ENCODE measurements at regions not wholly inside any gene's neighbourhood (a gene's known extent, or its start where the extent isn't known, plus 50 kb on each side); places are given as distances from the start of the nearest gene placed in this dataset.

- H3K27ac ChIP-seq (ENCODE audit: poor library complexity, severe bottlenecking), result no peak overlapping the region
- no peak for DNase-seq (ENCODE audit: low spot score)
- TF ChIP-seq CTCF (IDR thresholded peaks at IDR 0.05; ENCODE audit: poor library complexity, severe bottlenecking), result no peak
- H3K27me3 ChIP-seq (ENCODE audit: insufficient read depth, poor library complexity, severe bottlenecking), result no peaks in the 10 kb centered on the region
- H3K36me3 ChIP-seq (ENCODE audit: low read depth), result no peaks in the 10 kb centered on the region
- H3K4me1 ChIP-seq (ENCODE audit: insufficient read depth, poor library complexity, severe bottlenecking), result no peaks in the 10 kb centered on the region
- ATAC-seq (ENCODE audit: low read depth), result no peak
- H3K9me3 ChIP-seq (ENCODE audit: severe bottlenecking), result no peaks in the 10 kb centered on the region
- no peak overlapping the region for H3K4me3 ChIP-seq (ENCODE audit: severe bottlenecking)
Observed at GRCh38 chr5:147170603-147171002, 64.2 kb upstream of the STK32A start.

- DNase-seq (ENCODE audit: low spot score) (no peak), ATAC-seq (ENCODE audit: low read depth) (no peak)
- H3K4me3 ChIP-seq (ENCODE audit: severe bottlenecking), result no peak overlapping the region
- TF ChIP-seq CTCF (IDR thresholded peaks at IDR 0.05; ENCODE audit: poor library complexity, severe bottlenecking), result no peak
- H3K9me3 ChIP-seq (ENCODE audit: severe bottlenecking), result no peaks in the 10 kb centered on the region
- no peaks in the 10 kb centered on the region for H3K27me3 ChIP-seq (ENCODE audit: insufficient read depth, poor library complexity, severe bottlenecking)
- H3K27ac ChIP-seq (ENCODE audit: poor library complexity, severe bottlenecking), result no peak overlapping the region
- H3K4me1 ChIP-seq (ENCODE audit: insufficient read depth, poor library complexity, severe bottlenecking), result no peaks in the 10 kb centered on the region
- H3K36me3 ChIP-seq (ENCODE audit: low read depth), result no peaks in the 10 kb centered on the region
Observed at GRCh38 chr5:147174671-147175265, 60.1 kb upstream of the STK32A start.

GRCh38 chr5:147175516-147176097 lies 59.2 kb upstream of the STK32A start:
- Histone ChIP-seq H3K27ac (ENCODE audit: poor library complexity, severe bottlenecking) (no peak overlapping the region), H3K27me3 (ENCODE audit: insufficient read depth, poor library complexity, severe bottlenecking) (no peaks in the 10 kb centered on the region), H3K4me3 (ENCODE audit: severe bottlenecking) (no peak overlapping the region), H3K4me1 (ENCODE audit: insufficient read depth, poor library complexity, severe bottlenecking) (no peaks in the 10 kb centered on the region), H3K9me3 (ENCODE audit: severe bottlenecking) (no peaks in the 10 kb centered on the region), H3K36me3 (ENCODE audit: low read depth) (no peaks in the 10 kb centered on the region)
- DNase-seq (ENCODE audit: low spot score) (no peak), ATAC-seq (ENCODE audit: low read depth) (peak; percentile 42; the same call in 1 of the 3 replicates)
- TF ChIP-seq CTCF (IDR thresholded peaks at IDR 0.05; ENCODE audit: poor library complexity, severe bottlenecking), result no peak

GRCh38 chr5:147176422-147176821 lies 58.4 kb upstream of the STK32A start:
- Histone ChIP-seq H3K36me3 (ENCODE audit: low read depth) (no peaks in the 10 kb centered on the region), H3K27ac (ENCODE audit: poor library complexity, severe bottlenecking) (no peak overlapping the region), H3K4me3 (ENCODE audit: severe bottlenecking) (no peak overlapping the region), H3K27me3 (ENCODE audit: insufficient read depth, poor library complexity, severe bottlenecking) (no peaks in the 10 kb centered on the region), H3K9me3 (ENCODE audit: severe bottlenecking) (no peaks in the 10 kb centered on the region), H3K4me1 (ENCODE audit: insufficient read depth, poor library complexity, severe bottlenecking) (no peaks in the 10 kb centered on the region)
- no peak for TF ChIP-seq CTCF (IDR thresholded peaks at IDR 0.05; ENCODE audit: poor library complexity, severe bottlenecking)
- ATAC-seq (ENCODE audit: low read depth) (no peak), DNase-seq (ENCODE audit: low spot score) (no peak)

- no peak for DNase-seq (ENCODE audit: low spot score)
- no peak overlapping the region for H3K4me3 ChIP-seq (ENCODE audit: severe bottlenecking)
- no peaks in the 10 kb centered on the region for H3K27me3 ChIP-seq (ENCODE audit: insufficient read depth, poor library complexity, severe bottlenecking)
- H3K36me3 ChIP-seq (ENCODE audit: low read depth), result no peaks in the 10 kb centered on the region
- no peaks in the 10 kb centered on the region for H3K4me1 ChIP-seq (ENCODE audit: insufficient read depth, poor library complexity, severe bottlenecking)
- H3K27ac ChIP-seq (ENCODE audit: poor library complexity, severe bottlenecking), result no peak overlapping the region
- H3K9me3 ChIP-seq (ENCODE audit: severe bottlenecking), result no peaks in the 10 kb centered on the region
- ATAC-seq (ENCODE audit: low read depth), result no peak
- no peak for TF ChIP-seq CTCF (IDR thresholded peaks at IDR 0.05; ENCODE audit: poor library complexity, severe bottlenecking)
Observed at GRCh38 chr5:147177125-147177840, 57.5 kb upstream of the STK32A start.
